NOMO-1 treated with dmso at 0.1 percent for 144 hours (cell line): ENCODE measurements at regions not wholly inside any gene's neighbourhood (a gene's known extent, or its start where the extent isn't known, plus 50 kb on each side); places are given as distances from the start of the nearest gene placed in this dataset.

ENCODE experiments used
- DNase-seq: peaks from one replicate; lab custom pipeline; 2025; ENCODE audit not compliant: unreplicated experiment; lab: John Stamatoyannopoulos, UW

GRCh38 chr6:28585335-28585734, 59.7 kb downstream of the GPX5 start:
- no peak for DNase-seq

GRCh38 chr6:28586324-28586723, 60.6 kb downstream of the GPX5 start:
- no peak for DNase-seq

DNA sequence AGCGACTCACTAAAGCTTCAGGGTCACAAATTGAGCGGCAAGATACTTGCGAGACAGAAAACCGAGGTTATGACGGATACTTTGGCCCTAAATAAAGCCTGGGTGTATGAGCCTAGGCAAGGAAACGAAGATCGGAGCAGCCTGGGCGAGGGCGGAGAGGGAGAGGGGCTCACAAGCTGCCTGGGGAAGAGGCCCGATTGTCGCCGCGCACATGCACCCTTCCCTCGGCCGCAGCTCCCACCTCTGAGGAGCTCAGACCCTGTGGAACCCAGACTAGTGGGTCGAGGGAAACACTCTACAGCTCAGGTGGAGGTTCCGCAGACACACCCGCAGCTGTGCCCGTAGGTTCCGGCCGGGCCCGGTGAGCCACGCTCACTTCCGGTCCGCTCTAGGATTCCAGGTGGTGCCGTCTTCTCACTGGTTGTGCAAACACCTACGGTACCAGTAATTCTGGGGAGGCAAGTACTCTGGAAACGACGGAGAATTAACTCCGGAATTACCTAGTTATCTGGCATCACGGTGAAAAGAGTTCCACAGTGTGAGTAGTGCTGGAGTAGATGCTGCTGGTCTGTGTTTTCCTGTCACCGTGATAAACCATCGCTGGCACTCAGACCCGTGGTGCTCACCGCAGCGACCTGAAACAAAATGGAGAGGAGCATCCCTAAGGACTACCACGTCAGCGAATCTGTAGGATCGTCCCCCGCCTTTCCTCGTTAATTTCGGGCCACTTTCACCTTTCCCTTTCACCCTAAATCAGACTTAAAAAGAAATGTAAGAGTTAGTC, 61.5 kb downstream of the GPX5 start:
- no peak for DNase-seq

DNA sequence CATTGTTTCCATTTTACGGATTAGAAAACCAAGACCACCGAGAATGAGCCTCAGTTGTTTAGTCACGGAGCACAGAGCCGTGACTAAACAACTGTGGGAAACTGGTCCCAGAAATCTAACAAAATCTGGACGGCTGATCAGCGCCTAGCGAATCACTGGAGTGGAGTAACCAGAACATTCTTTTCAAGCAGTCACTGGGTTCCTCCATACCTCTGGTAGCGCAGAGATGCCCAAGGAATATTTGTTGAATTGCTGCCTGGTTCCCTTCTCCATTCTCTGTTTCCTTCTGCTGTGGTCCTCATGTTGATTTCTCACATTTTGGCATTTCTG, 62.0 kb downstream of the GPX5 start:
- no peak for DNase-seq

DNA sequence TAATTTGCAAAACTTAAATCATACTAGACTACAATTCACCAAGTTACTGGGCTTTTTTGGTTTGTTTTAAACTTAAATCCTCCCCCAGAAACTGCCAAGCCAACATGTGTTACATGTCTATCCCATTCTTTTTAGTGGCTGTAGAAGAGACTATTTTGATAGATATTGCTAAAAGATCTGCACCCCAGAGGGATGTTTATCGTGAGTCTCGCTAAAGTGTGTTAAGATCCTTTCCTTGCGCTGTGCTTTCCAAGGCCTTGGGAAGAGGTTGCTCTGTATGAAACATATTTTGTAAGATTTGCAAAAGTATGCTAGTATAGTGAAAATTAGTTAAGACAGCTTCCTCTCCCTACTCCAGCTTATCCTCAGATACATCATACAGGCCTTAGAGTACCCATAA, 63.0 kb downstream of the GPX5 start:
- no peak for DNase-seq

DNA sequence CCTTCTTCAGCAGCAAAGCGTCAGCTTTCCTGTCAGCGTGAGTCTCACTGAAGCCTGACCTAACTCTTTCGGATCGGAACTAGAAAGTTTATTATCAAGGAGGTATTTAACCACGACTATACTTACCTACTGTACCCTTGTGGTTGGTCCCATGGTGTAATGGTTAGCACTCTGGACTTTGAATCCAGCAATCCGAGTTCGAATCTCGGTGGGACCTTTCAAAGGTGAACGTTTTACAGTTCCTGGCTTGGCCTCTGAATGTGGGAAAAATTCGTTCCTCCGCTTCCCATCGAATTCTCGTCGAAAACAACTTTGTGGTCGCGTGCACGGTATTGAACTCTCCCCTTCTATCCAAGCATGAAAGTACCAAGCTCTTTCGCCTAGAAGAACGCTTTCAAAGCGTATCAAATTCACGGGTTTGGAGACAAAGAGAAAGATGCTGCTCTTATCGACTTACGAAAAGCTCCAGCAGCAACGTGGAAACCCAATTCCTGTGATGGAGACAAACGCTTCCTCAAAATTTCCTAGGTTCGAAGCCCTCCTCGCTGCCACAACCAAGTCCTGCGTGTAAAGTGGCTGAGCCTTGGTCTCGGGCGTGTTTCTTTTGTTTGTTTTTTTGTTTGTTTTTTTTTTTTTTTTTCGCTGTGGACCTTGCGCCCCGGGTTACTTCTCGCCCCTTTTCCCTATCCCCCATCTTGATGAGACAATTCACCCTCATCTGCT, 63.7 kb downstream of the GPX5 start:
- DNase-seq, result no peak

DNA sequence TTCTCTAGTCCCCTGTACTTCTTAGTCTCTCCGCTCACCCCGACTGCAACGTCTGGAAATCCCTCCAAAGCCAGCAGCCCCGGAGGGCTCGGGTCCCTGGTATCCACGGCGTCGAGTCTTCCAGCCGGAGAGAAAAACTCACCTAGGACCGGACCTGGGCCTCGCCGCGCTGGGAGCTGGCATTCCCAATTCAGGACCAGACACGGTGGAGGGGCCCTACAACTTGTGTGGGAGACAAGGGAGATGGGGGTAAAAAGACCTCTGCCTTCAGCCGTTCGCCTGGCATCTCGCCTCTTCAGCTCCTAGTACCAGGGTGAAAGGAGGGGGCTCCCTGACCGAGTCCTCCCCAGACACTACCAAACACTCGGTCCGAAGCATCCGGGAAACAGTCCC, 64.3 kb downstream of the GPX5 start:
- DNase-seq, result no peak

DNA sequence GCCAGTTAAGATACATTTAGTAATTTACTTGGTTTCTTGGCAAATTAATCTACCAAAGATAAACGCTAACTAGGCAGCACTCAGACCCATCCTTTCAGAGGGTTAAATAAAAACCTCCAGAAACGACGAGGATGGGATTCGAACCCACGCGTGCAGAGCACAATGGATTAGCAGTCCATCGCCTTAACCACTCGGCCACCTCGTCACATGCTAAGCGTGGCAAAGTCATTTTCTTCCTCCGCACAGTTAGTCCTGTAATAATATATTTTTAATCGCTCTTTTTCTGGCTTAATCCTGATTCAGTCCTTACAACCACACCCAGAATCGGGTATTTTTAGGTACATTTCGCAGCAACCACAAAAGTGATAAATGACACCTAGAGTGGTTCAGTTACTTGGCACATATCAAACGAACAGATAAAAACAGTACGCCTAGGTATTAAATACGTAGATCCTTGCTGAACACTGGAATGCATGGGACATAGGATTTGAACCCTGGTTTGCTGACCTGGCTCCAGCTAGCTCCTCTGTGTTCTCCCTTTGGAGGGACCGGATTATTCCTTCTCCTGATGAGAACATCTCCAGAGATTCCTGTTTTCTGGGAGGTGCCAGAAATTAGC, 71.6 kb downstream of the GPX5 start:
- DNase-seq, result no peak

DNA sequence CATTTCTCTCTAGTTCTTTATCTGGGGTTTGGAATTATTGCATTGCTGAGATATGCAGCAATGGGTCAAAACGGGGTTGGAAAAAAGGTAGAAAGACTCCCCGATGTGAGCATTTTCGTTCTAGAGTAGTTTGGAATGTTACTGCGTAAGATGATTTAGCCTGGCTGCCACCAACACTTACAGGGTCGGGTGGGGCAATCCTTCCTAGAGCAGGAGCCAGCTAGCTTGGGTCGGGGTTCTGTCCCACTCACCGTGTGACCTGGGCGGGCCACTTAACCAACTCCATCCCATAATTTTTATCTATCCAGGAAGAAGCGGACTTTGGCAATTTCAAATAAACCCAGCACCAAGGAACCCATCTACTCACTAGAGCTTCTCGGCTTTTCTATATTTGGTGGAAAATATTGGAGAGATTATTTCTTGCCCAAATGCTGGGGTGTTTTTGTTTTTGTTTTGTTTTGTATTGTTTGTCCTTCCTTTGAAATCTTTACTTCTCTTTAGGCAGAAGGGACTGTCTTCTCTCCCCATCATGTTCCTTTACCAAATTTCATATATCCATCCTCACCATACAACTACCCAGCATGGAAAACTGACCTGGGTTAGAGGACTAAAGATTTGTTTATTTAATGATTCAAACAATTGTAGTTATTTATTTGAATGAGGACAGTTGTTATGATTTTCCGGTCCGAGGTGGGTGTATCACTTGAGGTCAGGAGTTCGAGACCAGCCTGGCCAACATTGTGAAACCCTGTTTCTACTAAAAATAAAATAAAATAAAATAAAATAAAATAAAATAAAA, 72.4 kb downstream of the GPX5 start:
- DNase-seq, result no peak

DNA sequence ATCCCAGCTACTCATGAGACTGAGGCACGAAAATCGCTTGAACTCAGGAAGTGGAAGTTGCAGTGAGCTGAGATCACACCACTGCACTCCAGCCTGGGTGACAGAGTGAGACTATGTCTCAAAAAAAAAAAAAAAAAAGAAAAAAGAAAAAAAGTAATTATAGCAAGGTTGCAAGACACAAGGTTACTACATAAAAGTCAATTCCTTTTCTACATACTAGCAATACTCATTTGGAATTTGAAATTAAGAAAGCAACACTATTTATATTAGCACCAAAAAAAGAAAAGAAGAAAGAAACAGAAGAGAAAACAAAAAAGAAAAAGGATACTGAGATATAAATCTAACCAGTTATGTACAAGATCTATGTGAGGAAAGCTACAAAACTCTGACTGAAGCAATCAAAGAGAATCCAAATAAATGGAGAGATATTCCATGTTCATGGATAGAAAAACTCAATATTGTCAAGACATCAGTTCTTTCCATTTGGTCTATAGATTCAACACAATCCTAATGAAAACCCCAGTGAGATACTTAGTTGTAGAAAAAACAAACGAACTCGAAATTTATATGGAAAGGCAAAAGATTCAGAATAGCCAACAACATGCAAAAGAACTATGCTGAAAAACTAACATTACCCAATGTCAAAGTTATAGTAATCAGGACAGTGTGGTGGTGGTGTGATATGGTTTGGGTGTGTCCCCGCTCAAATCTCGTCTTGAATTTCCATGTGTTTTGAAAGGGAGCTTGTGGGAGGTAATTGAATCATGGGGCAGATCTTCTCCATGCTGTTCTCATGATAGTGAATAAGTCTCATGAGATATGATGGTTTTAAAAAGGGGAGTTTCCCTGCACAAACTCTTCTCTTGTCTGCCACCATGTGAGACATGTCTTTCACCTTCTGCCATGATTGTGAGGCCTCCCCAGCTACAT, 73.3 kb downstream of the GPX5 start:
- DNase-seq, result no peak

- DNase-seq, result no peak
Observed at GRCh38 chr6:28600245-28600644, 74.6 kb downstream of the GPX5 start.

DNA sequence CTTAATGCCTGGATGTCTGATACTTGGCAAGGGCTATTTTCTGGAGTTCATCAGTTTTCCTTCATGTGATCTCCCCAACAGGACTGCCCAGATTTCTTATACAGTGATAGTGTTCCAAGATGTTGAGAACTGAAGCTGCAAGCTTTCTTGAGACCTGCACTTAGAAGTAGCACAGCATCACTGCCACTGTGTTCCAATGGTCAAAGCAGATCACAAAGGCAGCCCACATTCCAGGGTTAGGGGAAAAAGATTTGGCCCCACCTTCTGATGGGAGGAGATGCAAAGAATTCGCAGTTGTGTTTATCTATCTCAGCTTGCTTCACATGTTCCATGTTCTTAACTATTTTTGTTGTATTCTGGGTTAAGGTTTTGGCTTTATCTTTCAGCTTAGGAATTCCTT, 78.2 kb downstream of the GPX5 start:
- DNase-seq, result no peak

DNA sequence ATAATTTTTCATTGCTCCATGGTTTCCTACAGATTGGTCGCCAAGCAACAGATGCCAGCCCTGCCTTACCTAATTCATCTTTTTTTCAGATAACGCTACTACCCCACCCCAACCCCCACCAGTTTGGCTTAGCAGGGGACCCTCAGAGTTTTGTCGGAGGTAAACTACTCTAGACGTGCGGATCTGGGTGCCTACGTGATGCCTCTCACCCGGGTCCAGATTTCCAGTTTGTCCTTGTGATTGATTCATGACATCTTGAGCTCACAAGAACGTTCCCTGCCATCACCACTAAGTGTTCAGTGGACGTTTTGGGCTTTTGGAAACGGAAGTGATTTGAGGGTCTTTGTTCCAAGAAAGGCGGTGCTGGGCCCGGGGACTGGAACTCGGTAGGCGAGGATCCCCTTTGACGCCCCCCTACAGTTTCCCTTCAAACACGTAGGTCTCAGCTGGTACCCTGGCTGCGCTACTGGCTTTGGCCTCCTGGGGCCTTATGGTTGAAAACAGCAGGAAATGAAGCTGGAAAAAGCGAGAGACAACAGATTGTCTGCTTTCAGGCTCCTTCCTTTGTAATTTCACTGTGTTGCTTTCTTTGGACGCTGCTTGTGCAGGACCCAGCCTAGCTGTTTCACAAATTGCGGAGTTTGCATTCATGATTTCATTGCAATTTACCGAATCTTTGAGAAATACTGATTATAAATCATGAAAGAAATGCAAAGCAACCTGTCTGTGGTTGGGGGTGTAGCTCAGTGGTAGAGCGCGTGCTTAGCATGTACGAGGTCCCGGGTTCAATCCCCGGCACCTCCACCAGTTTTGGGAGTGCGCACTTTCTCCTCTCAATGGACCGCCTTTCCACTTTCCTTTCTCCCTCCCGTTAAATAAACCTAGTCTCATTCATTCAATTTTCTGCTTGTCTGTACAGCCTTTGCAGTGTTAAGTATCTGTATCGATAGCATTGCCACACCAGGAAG, 81.0 kb downstream of the GPX5 start:
- no peak for DNase-seq

- DNase-seq, result no peak
Observed at GRCh38 chr6:28607990-28608389, 82.3 kb downstream of the GPX5 start.

- DNase-seq, result no peak
Observed at GRCh38 chr6:28609672-28610071, 84.0 kb downstream of the GPX5 start.

GRCh38 chr6:28615616-28615954, 89.9 kb downstream of the GPX5 start:
- DNase-seq, result no peak

DNA sequence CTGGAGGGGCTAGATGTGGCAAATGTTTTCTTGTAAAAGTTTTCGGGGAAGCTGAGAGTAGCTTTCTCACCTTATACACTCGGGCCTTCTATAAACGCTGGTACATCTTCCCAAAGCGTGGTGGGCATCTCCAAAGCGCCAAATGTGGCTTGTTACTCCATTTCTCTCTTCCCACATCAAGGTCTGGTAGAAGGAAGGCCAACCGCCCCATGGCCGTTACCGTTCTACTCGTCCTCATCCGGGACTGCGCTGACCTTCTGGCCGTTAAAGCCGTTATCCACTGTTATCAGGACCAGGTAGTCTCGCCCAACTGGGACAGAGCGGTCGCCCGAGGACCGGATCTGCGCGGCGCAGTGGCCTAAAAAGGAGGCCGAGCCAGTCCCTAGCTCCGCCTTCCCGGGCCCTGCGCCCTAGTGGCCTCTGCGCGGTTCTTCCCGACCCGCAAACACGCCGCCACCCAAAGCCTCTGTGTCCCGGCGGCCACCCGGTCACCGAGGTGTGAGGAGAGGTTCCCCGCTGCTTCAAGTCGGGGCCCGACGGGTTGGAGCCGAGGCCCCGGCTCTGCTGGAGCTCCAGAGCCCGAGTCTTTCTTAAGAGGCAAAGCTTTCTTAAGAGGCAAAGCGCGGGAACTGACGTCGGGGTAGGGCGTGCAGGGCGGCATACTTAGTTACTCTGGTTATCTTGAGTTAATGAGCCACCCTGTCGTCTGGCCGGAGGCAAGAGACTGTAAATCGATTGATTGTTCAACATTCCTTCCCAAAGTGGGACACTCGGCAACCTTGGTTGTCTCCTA, 90.5 kb downstream of the GPX5 start:
- no peak for DNase-seq

DNA sequence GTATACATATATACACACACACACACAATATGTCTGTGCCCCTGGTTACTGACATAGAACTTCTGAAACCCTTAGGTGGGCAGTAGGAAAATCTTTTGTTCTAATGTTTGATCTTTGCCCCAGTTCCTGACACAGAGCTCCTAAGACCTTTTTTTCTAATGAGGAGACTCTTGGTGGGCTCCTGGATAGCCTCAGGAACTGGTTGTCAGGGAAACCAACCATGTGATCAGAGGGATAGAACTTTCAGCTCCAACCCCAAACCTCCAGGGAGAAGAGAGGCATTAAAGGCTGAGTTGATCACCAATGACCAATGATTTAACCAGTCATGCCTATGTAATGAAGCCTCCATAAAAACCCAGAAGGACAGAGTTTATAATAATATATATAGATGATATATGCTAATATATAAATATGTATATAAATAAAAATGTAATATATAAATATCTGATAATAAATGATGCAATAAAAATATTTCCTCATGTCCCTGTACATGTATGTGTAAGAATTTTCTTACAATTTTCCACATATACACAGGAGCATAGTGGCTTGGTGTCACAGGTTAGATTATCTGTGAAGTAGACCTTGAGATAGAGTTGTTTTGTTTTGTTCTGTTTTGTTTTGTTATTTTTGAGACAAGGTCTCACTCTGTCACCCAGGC, 93.3 kb downstream of the GPX5 start:
- no peak for DNase-seq
